Aorta (tissue), 5 donors: ENCODE measurements at regions not wholly inside any gene's neighbourhood (a gene's known extent, or its start where the extent isn't known, plus 50 kb on each side); places are given as distances from the start of the nearest gene placed in this dataset.

Source experiments
- ATAC-seq: fragments of 200-7000 bp; cut with Tn5 transposase; one replicate; pipeline ENCODE4 v1.9.1; 2022; ENCODE audit warnings: moderate library complexity; ENCODE audit not compliant: low FRiP score
- DNase-seq, 2 donors: peaks; one replicate each; pipeline ENCODE4 v3.0.0-alpha.2; 2020
- H3K27ac ChIP-seq, 2 donors: one replicate each; pipeline ENCODE4 v1.5.1; 2013; ENCODE audit warnings: low read length in 2 of 2, mild to moderate bottlenecking in 2 of 2, moderate library complexity in 2 of 2, control low read depth in 1 of 2, inconsistent platforms in 1 of 2, low read depth in 1 of 2
- H3K27me3 ChIP-seq, 2 donors: one replicate each; pipeline ENCODE4 v1.6.1; 2013; ENCODE audit warnings: control low read depth in 1 of 2, low read length in 1 of 2, mild to moderate bottlenecking in 1 of 2, moderate library complexity in 1 of 2; ENCODE audit not compliant: insufficient read depth in 2 of 2, control insufficient read depth in 1 of 2
- H3K36me3 ChIP-seq, 2 donors: one replicate each; pipeline ENCODE4 v1.6.1; 2013; ENCODE audit warnings: control low read depth in 1 of 2, low read length in 1 of 2, mild to moderate bottlenecking in 1 of 2; ENCODE audit not compliant: insufficient read depth in 2 of 2, control insufficient read depth in 1 of 2
- H3K4me1 ChIP-seq, 2 donors: one replicate each; pipeline ENCODE4 v1.6.1; 2013; ENCODE audit warnings: low read length in 2 of 2, control low read depth in 1 of 2, mild to moderate bottlenecking in 1 of 2, moderate library complexity in 1 of 2; ENCODE audit not compliant: insufficient read depth in 2 of 2, control insufficient read depth in 1 of 2
- H3K4me3 ChIP-seq, 2 donors: one replicate each; pipeline ENCODE4 v1.5.1; 2013; ENCODE audit warnings: low read length in 2 of 2, control low read depth in 1 of 2, mild to moderate bottlenecking in 1 of 2
- H3K9me3 ChIP-seq: one replicate; pipeline ENCODE4 v1.6.1; 2013; ENCODE audit warnings: mild to moderate bottlenecking, low read length; ENCODE audit not compliant: control insufficient read depth
- WGBS, 2 donors: extraction: QIAGEN DNeasy Blood & Tissue Kit; methylation state at CpG; one replicate each; pipeline ENCODE4 v1.1.7; 2013; 5-methylcytosine and 5-hydroxymethylcytosine counted together
- intact Hi-C, 2 donors: fragments of 100-400 bp; cut with DNase I; formaldehyde crosslinking; loops; one replicate each; pipeline versions ENCODE4 v1.14.2 to v1.15.0; 2022
- donor health status: healthy with polysubstance abuse.
- donor health status: Bipolar disorder and iron deficiency.
- donor health status: DM: no; HTN: no; CAD: no.
- donor health status: DM: no; HTN: no; CAD: no.
- donor health status: DM: yes; HTN: yes; CAD: no.

DNA sequence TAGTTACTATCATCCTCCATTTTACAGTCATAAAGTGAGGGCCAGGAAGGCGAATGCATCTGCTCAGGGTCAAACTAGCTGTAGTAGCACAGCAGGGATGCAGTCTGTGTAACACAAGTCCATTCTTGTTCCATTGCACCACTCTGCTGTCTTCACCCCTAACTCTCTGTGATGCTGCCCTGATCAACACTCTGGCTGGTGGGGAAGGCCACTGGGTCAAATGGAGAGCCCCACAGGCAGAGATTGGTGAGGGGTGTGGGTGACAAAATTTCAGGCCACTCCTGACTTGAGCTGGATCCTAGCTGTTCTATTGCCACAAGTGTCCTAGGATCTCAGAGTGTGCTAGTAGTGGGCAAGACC, 136.5 kb downstream of the PJA1 start:
- intact Hi-C loops, result no loop called here
- Histone ChIP-seq H3K4me3 (no peak overlapping the region), H3K9me3 (no peaks in the 10 kb centered on the region), H3K36me3 (no peaks in the 10 kb centered on the region), H3K4me1 (no peaks in the 10 kb centered on the region), H3K27me3 (no peaks in the 10 kb centered on the region), H3K27ac (no peak overlapping the region)
- ATAC-seq (no peak), DNase-seq (no peak)
- WGBS, 2 donors, result 62 to 97% methylated on average over 1 of the region's 1 CpG

- 70 to 85% methylated on average over 8 of the region's 8 CpGs for WGBS, 2 donors
- no peak for DNase-seq
- Histone ChIP-seq H3K27ac (no peak overlapping the region), H3K27me3 (no peaks in the 10 kb centered on the region), H3K4me3 (no peak overlapping the region), H3K36me3 (no peaks in the 10 kb centered on the region), H3K9me3 (no peaks in the 10 kb centered on the region), H3K4me1 (no peaks in the 10 kb centered on the region)
- no peak for ATAC-seq
- intact Hi-C loops, result no loop called here
Measured at GRCh38 chrX:69028006-69028760, 137.1 kb downstream of the PJA1 start.

DNA sequence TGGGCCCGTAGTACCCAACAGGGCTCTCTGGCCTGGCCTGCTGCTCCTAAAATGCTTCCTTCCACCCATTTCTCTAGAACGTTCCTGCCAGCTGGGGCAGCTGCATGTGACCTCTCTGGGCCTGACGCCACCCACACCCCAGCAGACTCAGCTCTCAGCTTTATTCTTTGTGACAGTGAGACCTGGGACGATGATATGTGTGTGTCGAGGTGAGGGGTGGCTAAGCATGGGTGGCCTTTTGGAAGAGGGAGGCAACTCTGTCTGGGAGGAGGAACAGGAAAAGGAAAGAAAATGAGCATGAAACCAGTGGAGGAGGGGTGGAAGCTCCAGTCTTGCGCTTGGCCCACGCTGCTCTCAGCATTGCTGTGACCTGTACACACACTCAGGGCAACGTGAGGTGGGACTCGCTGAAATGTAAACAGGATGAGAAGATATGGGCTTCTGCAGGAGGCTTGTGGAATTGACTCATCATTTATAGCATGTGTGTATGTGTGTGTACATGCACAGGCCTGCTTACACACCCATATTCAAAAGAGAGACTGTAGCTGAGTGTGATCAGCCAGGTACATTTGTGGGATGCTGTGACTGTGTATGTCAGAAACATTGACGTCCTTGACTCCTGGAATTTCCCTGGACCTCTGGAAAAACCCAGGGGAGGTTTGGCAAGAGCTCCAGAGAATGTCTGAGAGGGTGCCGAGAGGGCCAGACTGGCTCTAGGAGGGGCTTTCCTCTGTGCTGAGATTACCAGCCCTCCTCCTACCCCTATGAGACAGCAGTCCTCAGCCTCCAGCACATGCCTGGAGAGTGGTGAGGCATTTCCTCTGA, 137.9 kb downstream of the PJA1 start:
- H3K36me3 ChIP-seq, result no peaks in the 10 kb centered on the region
- H3K27ac ChIP-seq, result no peak overlapping the region
- no peak for DNase-seq
- intact Hi-C loops, result no loop called here
- H3K9me3 ChIP-seq, result no peaks in the 10 kb centered on the region
- H3K27me3 ChIP-seq, result no peaks in the 10 kb centered on the region
- no peaks in the 10 kb centered on the region for H3K4me1 ChIP-seq
- no peak for ATAC-seq
- no peak overlapping the region for H3K4me3 ChIP-seq
- WGBS, 2 donors, result 65 to 74% methylated on average over 11 of the region's 11 CpGs

- no peaks in the 10 kb centered on the region for H3K4me1 ChIP-seq
- H3K9me3 ChIP-seq, result no peaks in the 10 kb centered on the region
- 84 to 96% methylated on average over 4 of the region's 4 CpGs for WGBS, 2 donors
- no peak for ATAC-seq
- no peaks in the 10 kb centered on the region for H3K27me3 ChIP-seq
- no peak overlapping the region for H3K27ac ChIP-seq
- DNase-seq, result no peak
- no peak overlapping the region for H3K4me3 ChIP-seq
- no peaks in the 10 kb centered on the region for H3K36me3 ChIP-seq
- intact Hi-C loops, result no loop called here
Measured at GRCh38 chrX:69025802-69026301, 139.4 kb downstream of the PJA1 start.

- Histone ChIP-seq H3K36me3 (no peaks in the 10 kb centered on the region), H3K4me1 (no peaks in the 10 kb centered on the region), H3K9me3 (no peaks in the 10 kb centered on the region), H3K27ac (no peak overlapping the region), H3K4me3 (no peak overlapping the region), H3K27me3 (no peaks in the 10 kb centered on the region)
- intact Hi-C loops, result no loop called here
- ATAC-seq, result peak; percentile 71
- DNase-seq, result peak; percentile 79 to 87
- 7 to 24% methylated on average over 4 of the region's 4 CpGs for WGBS, 2 donors
Measured at GRCh38 chrX:69024931-69025330, 140.3 kb downstream of the PJA1 start.

DNA sequence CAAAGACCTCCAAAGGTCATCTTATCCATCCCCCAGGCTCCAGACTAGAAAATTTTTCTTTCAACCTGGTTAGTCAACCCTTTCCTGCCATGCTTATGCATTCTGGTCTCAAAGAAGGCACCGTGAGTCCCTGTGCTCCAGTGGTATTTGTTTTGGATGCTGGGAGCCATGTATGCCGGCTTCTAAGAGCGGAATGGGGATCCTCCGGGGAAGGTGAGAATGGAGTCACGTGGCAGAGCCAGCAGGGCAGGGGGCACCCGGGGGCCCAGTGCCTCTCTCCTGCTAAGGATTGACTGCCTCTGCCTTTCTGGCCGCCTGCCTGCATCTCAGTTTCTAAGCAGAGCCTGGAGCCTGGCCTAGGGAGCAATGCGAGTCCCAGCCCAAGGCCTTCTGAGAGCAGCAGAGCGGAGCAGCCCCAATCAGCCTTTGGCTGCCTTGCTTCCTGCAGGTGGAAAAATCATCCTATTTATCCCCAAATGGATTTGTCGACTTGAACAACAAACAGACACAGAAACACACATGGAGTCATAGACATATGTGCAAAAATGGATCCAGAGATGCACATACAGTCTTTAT, 141.0 kb downstream of the PJA1 start:
- DNase-seq, result no peak
- no peak overlapping the region for H3K27ac ChIP-seq
- H3K27me3 ChIP-seq, result no peaks in the 10 kb centered on the region
- no peaks in the 10 kb centered on the region for H3K4me1 ChIP-seq
- H3K36me3 ChIP-seq, result no peaks in the 10 kb centered on the region
- no peak overlapping the region for H3K4me3 ChIP-seq
- intact Hi-C loops, result no loop called here
- no peaks in the 10 kb centered on the region for H3K9me3 ChIP-seq
- 50 to 52% methylated on average over 10 of the region's 10 CpGs for WGBS, 2 donors
- no peak for ATAC-seq

DNA sequence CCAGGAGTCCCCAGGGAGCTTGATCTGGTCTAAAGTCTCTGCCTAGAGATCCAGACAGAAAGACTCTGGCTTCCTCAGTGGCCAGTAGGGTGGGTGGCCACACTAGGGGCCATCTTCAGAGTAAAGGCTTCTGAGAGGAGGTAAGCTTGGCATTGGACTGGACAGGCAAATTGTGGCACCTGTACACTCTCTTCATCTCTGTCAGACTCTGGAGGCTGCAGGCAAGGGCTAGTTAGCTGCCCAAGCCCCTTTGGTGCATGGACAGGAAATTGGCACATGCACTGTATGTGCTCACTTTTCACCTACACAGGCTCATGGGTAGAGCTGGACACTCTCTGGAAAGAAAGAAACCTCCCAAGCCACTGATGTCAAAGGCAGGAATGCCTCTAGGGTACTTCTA, 142.8 kb downstream of the PJA1 start:
- DNase-seq (no peak), ATAC-seq (no peak)
- Histone ChIP-seq H3K36me3 (no peaks in the 10 kb centered on the region), H3K9me3 (no peaks in the 10 kb centered on the region), H3K27me3 (no peaks in the 10 kb centered on the region), H3K4me1 (no peaks in the 10 kb centered on the region), H3K4me3 (no peak overlapping the region), H3K27ac (no peak overlapping the region)
- intact Hi-C loops, result no loop called here

- no peaks in the 10 kb centered on the region for H3K9me3 ChIP-seq
- intact Hi-C loops, result no loop called here
- no peaks in the 10 kb centered on the region for H3K36me3 ChIP-seq
- no peaks in the 10 kb centered on the region for H3K4me1 ChIP-seq
- H3K27ac ChIP-seq, result no peak overlapping the region
- H3K4me3 ChIP-seq, result no peak overlapping the region
- no peak for DNase-seq
- H3K27me3 ChIP-seq, result no peaks in the 10 kb centered on the region
- no peak for ATAC-seq
- WGBS, 2 donors, result 69 to 88% methylated on average over 10 of the region's 10 CpGs
Measured at GRCh38 chrX:69021141-69021960, 143.9 kb downstream of the PJA1 start.
